ENCODE measurements at regions not wholly inside any gene's neighbourhood (a gene's known extent, or its start where the extent isn't known, plus 50 kb on each side); places are given as distances from the start of the nearest gene placed in this dataset.
A peak's percentile ranks its signal among the peaks of the same experiment; 100 is the strongest.

DNA sequence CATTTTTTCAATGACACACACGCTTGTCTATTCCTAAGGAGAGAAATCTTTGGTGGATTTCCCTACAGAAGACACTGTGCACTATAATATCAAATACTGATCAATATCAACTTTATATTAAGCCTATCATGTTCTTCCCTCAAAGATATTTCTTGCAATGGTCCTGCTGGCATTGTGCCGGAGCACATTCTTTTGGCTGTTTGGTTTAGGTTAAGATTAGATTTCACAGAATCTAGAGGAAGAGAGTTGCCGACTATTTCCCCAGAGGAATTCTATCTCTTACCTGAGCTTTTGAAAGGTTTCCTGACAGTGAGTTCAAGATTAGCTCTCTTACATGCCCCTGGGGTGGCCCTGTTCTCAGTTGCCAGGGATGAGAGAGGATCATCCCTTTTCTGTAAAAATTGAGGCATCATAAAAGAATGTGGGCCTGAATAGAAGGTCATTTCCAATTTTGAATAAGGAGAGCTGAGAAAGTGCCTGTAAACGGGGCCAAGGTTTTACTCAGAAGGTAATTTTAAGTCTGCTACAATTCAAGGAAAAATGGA, 180.6 kb upstream of the ARHGAP20 start:
- no peak for TF ChIP-seq CTCF (IDR thresholded peaks at IDR 0.05; ENCODE audit: low read depth, low read length)
- ChIA-PET POLR2A (no interaction called here), CTCF (no interaction called here)
- Histone ChIP-seq H3K9me3 (ENCODE audit: control insufficient read depth, insufficient read depth, low read length) (no peaks in the 10 kb centered on the region), H3K4me3 (ENCODE audit: low read depth, low read length) (no peak overlapping the region), H3K27me3 (ENCODE audit: control insufficient read depth, insufficient read depth, low read length) (no peaks in the 10 kb centered on the region), H3K27ac (ENCODE audit: low read depth, low read length) (no peak overlapping the region)
- DNase-seq (ENCODE audit: low read depth, low spot score): no peak

- peak; percentile 52 for DNase-seq (ENCODE audit: low read depth, low spot score)
- CTCF ChIA-PET: no interaction called here
- H3K27me3 ChIP-seq (ENCODE audit: control insufficient read depth, insufficient read depth, low read length): no peaks in the 10 kb centered on the region
- H3K4me3 ChIP-seq (ENCODE audit: low read depth, low read length): no peak overlapping the region
- H3K27ac ChIP-seq (ENCODE audit: low read depth, low read length): peak overlapping the region; percentile 78
- H3K9me3 ChIP-seq (ENCODE audit: control insufficient read depth, insufficient read depth, low read length): no peaks in the 10 kb centered on the region
- TF ChIP-seq CTCF (IDR thresholded peaks at IDR 0.05; ENCODE audit: low read depth, low read length): no peak
- POLR2A ChIA-PET: interaction anchor here (0.6 kb wide), 1 partner anchor 385 kb away, joined by 3 read pairs; no protein-coding TSS in a partner anchor
Measured at GRCh38 chr11:110891411-110891810, 179.2 kb upstream of the ARHGAP20 start.

- POLR2A ChIA-PET: interaction anchor here (0.6 kb wide), 1 partner anchor 384 kb away, joined by 3 read pairs; no protein-coding TSS in a partner anchor
- no peak overlapping the region for H3K4me3 ChIP-seq (ENCODE audit: low read depth, low read length)
- CTCF ChIA-PET: no interaction called here
- H3K27me3 ChIP-seq (ENCODE audit: control insufficient read depth, insufficient read depth, low read length): no peaks in the 10 kb centered on the region
- no peak for TF ChIP-seq CTCF (IDR thresholded peaks at IDR 0.05; ENCODE audit: low read depth, low read length)
- H3K9me3 ChIP-seq (ENCODE audit: control insufficient read depth, insufficient read depth, low read length): no peaks in the 10 kb centered on the region
- no peak overlapping the region for H3K27ac ChIP-seq (ENCODE audit: low read depth, low read length)
- DNase-seq (ENCODE audit: low read depth, low spot score): no peak
Measured at GRCh38 chr11:110890995-110891394, 178.8 kb upstream of the ARHGAP20 start.

DNA sequence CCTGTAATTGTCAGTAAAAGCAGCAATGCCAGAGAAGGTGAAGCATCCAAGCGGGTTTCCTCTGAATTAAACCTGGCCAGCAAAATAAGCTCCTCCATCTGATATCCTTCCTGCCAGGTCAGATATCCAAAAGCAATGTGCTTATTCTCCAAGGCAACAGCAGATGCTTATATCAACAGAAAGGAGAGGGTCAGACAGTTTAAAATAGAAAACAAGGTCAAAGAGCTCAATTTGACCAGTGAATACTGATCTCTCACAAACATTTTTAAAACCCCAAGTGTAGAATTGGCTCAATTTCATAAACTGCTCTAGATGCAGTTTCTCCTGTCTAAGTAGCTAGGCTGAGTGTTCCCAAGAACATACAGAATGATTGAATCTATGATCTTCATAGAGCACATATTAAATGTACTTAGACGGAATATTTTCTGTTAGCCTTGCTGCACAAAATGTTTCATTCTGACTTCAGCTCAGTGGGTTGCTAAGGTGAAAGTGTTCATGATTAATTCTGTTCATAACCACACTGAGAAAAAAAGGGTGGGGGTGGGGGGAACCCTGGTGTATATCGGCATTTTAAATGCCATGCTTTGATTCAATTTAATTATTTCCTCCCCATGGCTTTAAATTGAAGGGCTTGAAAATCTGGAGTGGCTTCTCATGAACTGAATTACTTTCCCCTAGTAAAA, 174.2 kb upstream of the ARHGAP20 start:
- no peaks in the 10 kb centered on the region for H3K27me3 ChIP-seq (ENCODE audit: control insufficient read depth, insufficient read depth, low read length)
- ChIA-PET CTCF (no interaction called here), POLR2A (interaction anchor here (0.6 kb wide), 1 partner anchor 416 kb away, joined by 11 read pairs; no protein-coding TSS in a partner anchor)
- H3K27ac ChIP-seq (ENCODE audit: low read depth, low read length): no peak overlapping the region
- DNase-seq (ENCODE audit: low read depth, low spot score): no peak
- H3K4me3 ChIP-seq (ENCODE audit: low read depth, low read length): no peak overlapping the region
- no peak for TF ChIP-seq CTCF (IDR thresholded peaks at IDR 0.05; ENCODE audit: low read depth, low read length)
- H3K9me3 ChIP-seq (ENCODE audit: control insufficient read depth, insufficient read depth, low read length): no peaks in the 10 kb centered on the region

- Histone ChIP-seq H3K9me3 (ENCODE audit: control insufficient read depth, insufficient read depth, low read length) (no peaks in the 10 kb centered on the region), H3K4me3 (ENCODE audit: low read depth, low read length) (no peak overlapping the region), H3K27me3 (ENCODE audit: control insufficient read depth, insufficient read depth, low read length) (no peaks in the 10 kb centered on the region), H3K27ac (ENCODE audit: low read depth, low read length) (no peak overlapping the region)
- TF ChIP-seq CTCF (IDR thresholded peaks at IDR 0.05; ENCODE audit: low read depth, low read length): no peak
- ChIA-PET POLR2A (no interaction called here), CTCF (interaction anchor here (0.6 kb wide), 2 partner anchors 9 to 14 kb away, joined by 3 read pairs; no protein-coding TSS in a partner anchor)
- DNase-seq (ENCODE audit: low read depth, low spot score): no peak
Measured at GRCh38 chr11:110883256-110883655, 171.0 kb upstream of the ARHGAP20 start.
